GM18867 (cell line): ENCODE measurements at regions not wholly inside any gene's neighbourhood (a gene's known extent, or its start where the extent isn't known, plus 50 kb on each side); places are given as distances from the start of the nearest gene placed in this dataset.
"Not testable (repeated sequence)": the region's sequence is repeated elsewhere in the genome, so short reads cannot be mapped to it uniquely, and the experiment has no call there.

ENCODE experiments used
- ATAC-seq: cut with Tn5 transposase; IDR thresholded peaks from one replicate; pipeline ENCODE4 v1.9.1; 2021; ENCODE audit warnings: mild to moderate bottlenecking, moderate library complexity; ENCODE audit not compliant: unreplicated experiment

DNA sequence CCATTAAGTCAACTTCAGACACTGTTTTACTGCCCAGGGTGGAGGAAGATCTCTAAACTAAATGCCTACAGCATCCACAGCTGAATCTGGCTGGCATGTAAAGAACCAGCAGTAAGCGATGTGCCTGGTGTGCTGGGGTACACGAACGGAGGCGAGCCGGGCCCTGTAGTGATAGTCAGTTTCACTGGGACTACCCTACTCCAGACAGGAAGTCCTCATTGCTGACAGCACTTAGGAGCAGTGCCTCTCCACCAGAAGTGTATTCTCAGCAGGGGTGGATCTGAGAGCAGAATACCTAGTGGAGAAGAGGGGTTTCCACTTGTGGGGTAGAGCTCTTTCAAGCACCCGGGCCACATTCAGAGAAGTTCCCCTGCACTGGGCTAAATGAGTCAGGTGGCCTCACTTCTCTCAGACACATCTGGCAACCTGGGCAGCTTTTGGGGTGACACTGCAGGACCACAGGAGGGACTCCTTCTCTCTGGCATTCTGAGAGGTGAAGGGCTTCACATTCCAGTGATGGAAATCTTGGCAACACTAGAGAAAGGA lies 290.3 kb upstream of the PLGLB1 start:
- not testable (repeated sequence) for ATAC-seq

DNA sequence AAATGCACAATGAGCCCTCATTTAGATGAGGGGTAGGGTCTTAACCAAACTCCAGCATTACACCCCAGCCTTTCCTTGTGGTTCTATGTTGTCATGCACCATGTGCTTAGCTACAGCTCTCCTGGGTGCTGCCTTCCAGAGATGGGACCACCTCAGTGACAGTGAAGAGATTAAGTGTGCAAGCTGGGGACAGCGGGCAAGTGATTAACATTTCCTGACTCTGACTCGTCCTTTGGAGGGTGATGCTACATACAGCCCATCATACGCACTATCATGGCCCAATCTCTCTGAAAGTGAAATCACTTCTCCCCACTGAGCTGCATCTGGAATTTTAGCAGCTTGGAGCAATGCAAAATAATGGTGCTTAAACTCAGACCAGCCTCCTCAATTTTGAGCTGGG lies 293.0 kb upstream of the PLGLB1 start:
- ATAC-seq, result not testable (repeated sequence)

DNA sequence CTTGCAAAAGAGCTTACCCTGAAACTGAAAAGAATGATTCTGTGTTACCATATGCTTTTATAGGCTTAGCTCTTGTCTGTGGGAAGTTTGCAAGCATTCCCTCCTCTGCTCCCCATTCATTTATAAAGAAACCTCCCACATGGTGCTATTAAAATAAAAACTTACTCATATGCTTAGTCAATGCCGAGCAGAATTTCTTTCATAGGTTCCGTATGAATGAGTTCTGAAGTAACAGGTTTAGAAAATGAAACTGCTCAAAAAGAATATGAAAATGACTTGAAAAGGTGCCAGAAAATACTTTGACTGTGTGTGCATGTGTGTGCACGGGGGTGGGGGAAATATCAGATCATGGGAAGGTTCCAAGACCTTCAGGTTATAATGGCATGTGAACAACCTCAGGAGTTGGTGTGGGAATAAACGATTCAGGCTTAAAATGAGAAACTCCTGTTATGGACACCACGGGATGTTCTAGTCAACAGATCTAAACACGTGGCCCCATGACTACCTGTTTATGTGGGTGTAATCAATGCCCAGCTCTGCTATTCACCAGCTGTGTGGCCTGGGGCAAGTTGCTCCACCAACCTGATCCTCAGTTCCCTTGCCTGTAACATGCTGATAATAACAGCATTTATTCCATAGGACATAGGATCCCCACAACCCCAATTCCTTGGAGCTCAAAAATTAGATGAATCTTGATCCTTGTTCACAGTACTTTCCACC lies 293.7 kb upstream of the PLGLB1 start:
- ATAC-seq, result peak; percentile 79

DNA sequence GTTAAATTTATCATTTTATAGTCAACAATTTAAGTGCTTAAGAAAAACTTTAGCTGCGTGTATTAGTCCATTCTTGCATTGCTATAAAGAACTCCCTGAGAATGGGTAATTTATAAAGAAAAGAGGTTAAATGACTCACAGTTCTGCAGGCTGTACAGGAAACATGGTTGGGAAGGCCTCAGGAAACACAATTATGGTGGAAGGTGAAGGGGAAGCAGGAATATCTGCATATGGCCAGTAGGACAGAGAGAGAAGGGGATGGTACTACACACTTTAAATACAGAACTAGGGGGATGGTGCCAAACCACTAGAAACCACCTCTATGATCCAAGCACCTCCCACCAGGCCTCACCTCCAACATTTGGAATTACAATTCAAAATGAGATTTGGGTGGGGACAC lies 295.5 kb upstream of the PLGLB1 start:
- ATAC-seq, result not testable (repeated sequence)

DNA sequence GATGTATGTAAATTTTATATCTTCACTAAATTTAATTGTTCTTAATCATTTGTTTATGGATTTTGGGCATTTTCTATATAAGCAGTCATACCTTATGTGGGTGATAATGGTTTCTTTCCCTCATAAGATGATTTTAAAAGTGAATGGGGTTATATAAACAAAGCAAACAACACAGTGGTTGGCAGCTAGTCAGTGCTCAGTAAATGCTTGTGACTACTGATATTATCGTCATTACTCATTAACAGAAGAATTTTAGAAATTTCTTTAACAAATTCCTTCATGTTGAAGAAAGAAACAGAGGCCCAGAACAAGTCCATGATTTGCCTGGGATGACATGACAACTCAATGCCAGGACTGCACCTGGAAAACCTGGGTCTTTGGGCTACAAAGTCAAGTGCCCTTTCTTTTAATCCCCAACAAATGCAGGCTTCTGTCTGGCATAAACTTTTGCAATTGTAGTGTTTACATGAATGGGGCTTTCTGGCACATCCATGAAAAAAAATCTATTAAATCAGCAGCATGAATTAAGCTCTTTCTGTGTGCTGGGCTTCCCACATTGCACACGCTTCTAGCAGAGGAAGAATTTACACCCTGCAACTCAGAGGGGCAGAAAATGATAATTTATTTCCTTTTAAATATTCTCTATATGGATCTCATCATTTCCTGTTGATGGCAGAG lies 297.3 kb upstream of the PLGLB1 start:
- ATAC-seq, result not testable (repeated sequence)

DNA sequence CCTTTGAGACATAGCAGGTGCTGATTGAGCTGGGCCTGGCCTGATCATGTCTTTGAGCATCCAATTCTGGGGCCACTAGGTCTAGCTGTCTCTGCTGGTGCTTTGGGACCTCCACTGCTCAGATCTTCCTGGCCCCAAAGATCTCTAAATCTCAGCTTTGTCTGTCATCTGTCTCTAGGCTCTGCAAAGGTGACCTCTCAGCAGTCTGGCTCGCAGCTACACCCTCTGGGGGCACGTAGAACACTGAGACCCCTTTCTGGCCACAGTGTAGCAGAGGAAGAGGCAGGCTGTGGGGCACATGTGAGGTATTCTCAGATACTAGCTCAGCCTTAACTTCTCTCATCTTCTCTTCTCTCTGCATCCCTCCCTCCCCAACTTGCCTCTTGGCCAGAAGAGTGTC lies 298.1 kb upstream of the PLGLB1 start:
- not testable (repeated sequence) for ATAC-seq

DNA sequence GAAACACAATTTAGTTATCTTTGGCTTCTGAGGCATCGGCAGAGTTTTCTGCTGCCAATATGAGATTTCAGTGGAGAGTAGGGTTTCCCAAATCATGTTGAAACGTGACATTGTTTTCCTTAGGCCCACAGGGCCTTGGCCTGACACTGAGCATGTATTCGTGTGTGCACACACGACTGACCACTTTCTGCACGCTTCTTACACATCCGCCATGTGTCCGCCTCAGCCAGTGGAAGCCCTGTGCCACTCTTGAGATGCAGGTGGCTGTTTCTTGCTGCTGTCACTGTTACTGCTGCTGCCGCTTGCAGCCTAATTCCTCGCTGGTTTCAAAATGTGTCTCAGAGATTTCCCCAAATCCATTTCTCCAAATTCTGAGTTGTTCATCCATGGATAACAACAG lies 299.6 kb upstream of the PLGLB1 start:
- ATAC-seq, result not testable (repeated sequence)

DNA sequence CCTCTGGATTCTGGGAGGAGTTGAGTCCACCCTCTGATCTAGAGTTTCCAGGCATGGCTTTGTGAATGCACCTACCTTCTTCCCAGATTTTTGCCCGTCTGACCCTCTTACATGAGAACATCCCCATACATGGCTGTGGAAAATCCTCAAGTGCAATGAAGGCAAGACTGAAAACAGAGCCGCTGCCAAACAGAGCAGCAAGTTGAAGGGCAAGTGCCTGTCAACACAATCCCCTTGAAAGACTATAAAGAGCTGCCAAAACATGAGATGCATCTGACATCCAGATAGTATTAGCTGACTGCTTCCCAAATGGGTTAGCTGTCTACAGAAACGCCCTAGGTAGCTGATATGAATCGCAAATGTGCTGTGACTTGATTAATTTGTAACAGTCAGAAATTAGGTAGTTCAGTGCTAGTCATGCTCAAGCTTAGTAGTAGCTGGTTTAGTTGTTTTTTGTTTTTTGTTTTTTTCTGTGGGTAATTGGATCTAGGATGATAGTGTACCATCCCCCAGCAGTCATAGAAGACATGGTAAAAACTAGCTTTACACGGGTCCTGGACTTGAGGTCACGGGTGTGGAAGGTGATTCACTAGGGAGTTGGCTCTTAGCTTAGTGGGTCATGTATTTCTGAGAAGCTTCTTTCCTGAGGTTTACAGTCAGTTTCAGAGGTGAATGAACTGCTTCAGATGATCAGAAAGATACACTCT lies 302.8 kb upstream of the PLGLB1 start:
- ATAC-seq, result peak; percentile 22

DNA sequence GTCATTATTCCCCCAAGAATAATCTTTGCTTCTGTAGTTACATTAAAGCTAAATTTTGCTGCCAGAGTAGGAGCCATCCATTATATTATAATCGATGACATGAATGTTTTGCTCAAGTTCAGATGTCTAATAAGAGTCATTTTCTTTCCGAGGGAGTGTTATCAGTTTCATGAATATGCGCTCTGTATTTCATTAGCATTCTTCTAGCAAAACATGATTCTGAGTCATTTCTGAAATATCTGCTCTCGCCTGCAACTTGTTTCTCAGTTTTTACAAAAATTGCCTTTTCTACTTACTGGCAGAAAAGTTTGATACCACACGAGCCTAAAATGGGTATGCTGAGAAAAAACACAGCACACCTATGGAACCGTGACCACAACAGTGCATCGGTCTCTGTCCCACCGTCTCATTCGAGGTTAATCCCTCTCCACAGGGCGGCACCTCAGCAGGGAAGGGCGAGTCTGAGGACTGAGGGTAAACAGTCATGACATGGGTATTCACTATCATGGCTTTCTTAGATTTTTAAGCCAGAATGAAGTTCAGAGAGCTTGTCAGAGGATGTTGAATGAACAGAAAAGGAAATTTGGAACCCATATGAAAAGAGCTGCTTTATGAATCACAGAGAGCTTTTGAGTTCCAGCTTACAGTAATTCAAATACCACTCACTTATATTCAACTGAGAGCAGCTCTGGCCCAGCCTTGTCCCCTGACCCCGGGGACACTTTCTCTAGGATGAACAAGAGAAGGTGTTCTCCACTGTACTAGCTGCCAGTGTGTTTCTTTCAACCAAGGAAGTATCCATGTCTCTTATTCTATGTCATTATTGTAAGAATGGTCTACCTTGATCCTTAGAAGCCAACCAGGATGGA lies 303.6 kb upstream of the PLGLB1 start:
- peak; percentile 37 for ATAC-seq

DNA sequence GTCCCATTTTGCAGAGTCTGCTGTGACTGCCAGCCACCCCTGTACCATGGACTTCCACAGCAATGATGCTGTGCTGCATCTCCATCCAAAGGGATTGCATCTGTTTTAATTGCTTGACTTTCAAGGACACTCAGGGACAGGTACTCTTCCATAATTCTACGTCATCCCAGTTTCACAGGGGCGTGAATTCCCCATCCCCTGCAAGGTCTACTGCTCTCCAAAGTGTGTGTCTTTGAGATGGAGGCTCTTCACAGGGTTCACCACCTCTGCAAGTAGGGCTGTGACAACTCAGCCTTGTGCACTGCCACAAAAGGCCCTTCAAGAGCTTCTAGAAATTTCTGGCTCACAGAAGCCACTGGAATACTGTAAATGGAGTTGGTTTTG lies 304.3 kb upstream of the PLGLB1 start:
- not testable (repeated sequence) for ATAC-seq

DNA sequence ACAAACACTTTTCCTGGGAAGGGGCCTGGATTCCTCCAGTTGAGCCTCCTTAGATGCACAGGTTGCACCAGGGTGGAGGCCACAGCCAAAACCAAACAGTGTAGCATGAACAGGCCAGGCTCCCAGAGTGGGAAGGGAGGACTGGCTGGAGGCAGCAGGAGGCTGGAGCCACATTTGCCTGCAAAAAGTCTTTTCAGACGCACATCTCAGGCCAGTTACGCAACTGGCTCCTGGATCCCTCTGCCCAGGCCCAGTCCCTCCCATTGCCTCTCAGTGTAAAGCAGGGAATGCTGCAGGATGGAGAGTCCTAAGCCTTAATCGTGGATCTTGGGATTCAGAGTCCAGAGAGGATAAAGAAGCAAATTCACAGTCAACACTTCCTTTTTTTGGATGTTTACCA lies 305.1 kb upstream of the PLGLB1 start:
- ATAC-seq, result not testable (repeated sequence)

DNA sequence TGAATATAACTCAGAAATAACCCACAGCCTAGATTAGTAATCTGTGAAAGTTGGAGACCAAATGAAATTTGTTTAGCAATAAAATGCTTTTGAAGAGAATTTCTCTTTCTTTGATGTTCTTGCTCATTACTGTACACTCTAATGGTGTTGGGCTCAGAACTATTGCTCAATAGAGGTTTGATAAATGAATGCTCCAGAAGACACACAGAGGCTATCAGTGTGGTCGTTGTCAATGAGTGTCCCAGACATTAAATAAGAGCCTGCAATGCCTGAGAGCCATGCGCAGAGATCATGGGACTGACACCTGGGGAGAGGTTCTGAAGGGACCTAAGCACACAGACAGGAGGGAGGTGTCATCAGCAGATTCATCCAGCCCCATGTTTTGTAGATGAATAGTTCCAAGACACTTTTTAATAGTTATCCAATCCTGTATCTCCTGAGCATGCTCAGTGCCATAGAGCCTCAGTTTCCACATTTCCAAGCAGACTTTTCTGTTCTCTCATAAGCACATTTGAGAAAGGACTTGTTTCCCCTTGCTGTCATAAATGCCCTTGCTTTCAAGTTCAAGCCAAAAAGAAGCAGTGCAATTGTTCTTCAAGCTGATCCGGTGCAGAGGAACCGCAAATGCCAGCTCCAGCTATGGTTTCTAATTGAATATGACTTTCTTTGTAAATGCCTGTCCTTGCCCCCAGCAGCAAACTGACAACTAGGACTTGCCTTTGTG lies 306.2 kb upstream of the PLGLB1 start:
- ATAC-seq, result not testable (repeated sequence)

DNA sequence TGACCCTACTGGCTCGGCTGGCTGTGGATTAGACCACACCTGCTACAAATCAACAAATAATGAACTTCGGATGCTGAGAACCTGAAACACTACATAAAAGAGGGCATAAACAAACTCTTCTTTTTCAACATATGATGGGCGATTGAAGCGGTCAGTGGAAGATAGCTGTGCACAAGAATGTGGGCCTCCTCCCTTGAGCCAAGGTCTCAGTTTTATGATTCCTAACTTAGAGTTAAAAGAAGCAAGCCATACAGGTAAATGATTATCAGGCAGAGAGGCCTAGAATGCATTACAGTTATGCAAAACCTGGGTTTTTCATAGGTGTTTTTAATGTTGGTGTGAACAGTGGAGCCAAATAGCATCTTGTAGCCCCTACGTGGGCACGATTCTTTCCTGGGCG lies 307.9 kb upstream of the PLGLB1 start:
- ATAC-seq, result not testable (repeated sequence)

DNA sequence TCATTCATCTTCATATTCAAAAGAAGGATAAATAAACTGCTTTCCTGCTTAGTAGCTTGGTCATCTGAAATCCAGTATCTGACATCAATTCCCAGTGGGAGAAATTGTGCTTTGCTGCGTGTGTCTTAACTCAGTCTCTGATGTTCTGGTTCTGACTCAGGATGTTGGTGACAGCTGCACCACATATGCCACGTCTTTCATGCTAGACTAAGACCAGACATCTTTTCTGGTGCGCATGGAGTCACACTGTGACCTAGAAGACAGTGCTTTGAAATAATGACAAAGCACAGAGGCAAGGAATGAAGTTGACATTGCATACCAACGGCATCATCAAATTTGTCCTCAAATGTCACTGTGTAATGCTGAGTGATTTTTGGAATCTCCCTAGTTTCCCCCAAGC lies 308.8 kb upstream of the PLGLB1 start:
- ATAC-seq, result not testable (repeated sequence)

DNA sequence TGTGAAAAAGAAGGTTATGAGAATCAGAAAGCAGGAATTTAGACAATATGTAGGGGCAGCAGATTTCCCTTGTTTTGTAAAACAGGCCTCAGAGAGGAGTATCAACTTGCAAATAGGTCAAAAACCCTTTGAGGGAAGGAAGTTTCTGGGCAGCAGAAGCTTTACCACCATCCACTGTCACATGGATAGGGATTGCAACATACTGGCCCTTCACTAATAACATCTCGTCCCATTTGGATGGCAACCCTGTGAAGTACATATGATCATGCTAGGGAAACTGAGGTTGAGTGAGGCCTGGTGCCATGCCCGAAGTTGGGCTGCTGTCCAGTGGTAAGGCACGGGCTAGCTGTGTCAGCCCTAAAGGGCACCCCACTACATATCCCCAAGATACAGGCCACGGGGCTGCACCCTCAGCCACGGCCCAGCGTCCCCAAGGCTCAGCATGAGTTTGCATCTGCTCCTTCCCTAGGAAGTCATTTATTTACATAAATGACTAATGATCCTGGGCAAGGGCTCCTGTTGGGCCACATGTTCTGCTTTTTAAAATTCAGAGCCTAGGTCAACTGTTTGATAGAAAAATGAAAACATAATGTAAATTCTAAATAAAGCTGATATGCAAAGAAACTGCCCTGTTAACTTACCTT lies 310.4 kb upstream of the PLGLB1 start:
- not testable (repeated sequence) for ATAC-seq

DNA sequence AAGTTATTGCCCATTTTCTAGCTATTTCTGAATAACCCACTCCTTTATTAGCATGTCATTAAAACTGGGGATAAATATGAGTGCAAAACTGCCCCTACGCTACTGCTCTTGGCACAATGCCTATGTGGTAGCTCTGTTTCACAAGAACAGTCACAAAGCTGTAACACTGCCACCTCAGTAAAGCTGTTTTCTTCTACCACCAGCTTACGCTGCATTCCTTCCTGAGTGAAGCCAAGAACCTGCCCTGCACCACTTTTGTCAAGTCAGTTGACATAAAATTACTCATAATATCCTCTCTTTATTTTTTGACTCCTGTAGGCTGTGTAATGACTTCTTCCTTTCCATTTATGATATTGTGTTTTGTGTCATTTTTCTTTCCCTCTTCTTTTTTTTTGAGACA lies 313.2 kb upstream of the PLGLB1 start:
- ATAC-seq, result not testable (repeated sequence)

DNA sequence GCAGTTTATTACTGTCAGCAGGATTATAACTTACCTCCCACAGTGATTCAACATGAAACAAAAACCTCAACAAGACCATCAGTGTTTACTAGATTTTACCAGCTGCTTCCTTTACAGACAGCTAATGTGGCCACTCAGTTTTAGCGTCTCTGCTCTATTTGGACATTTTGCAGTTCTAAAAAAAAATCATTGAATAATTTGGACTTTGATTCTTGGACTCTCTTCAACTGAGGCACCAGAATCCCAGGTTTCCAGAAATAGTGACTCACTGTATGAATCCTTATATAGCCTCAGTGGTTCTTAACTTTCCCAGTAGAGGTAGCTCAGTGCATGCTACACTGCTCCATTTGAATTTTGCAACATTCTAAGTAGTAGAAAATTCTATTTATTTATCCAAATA lies 317.4 kb upstream of the PLGLB1 start:
- ATAC-seq, result not testable (repeated sequence)

DNA sequence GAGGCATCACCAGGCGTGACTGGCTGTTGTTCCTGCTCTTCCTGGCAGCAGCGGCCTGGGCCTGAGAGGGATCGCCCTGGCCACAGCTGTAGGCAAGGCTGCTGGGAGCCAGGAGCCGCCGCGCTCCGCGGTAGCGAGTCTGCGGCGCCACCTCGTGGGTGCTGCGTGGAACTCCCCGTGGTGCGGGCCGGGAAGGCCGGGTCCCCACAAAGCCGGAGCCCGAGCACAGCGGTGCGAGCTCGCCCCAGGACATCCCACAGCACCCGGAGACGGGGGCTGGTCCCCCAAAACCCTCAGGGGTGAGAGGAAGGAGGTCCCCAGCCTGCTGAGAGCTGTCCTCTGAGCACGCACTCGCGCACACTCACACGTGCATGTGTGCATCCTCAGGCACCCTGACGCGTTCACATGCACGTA lies 320.0 kb upstream of the PLGLB1 start:
- ATAC-seq, result not testable (repeated sequence)

DNA sequence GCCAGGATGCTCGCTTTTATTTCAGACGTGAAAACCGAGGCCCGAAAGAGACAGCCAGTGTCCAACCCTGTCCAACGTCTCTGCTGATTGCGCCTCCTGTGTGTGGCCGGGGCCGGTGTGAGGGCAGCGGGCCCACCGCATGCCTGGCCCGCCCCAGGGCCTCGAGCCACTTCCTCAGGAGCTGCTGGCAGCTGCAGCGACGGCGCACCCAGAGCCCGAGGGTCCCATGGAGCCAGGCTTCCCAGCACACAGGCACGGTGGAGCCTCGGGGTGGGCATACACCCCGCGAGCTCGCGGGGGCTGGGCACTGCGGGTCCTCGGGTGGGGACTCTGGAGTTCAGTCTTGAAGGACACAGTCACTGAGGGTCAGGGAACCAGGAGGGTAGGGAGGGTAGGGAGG lies 320.5 kb upstream of the PLGLB1 start:
- not testable (repeated sequence) for ATAC-seq
